WTC11 (cell line): ENCODE measurements at regions not wholly inside any gene's neighbourhood (a gene's known extent, or its start where the extent isn't known, plus 50 kb on each side); places are given as distances from the start of the nearest gene placed in this dataset.

Experiments
- ATAC-seq: fragments of 200-7000 bp; cut with Tn5 transposase; 2 replicates; pipeline ENCODE4 v1.10.0; 2021; ENCODE audit warnings: mild to moderate bottlenecking, moderate library complexity
- CTCF ChIA-PET: fragments of 300-600 bp; sonication (Branson Sonifier 250); formaldehyde crosslinking; loops from one replicate; lab custom pipeline; 2021; ENCODE audit warnings: antibody characterized with exemption; lab: Charles Lee
- POLR2A ChIA-PET: fragments of 350-600 bp; sonication (Branson Sonifier 250); formaldehyde crosslinking; loops from one replicate; lab custom pipeline; 2021; ENCODE audit warnings: antibody characterized with exemption; lab: Charles Lee
- DNase-seq: peaks from one replicate; pipeline ENCODE4 v3.0.0; 2021; ENCODE audit warnings: low spot score
- H3K27ac Mint-ChIP-seq: 2 replicates; pipeline ENCODE4 v1.8.0; 2021; ENCODE audit warnings: mixed read lengths
- H3K27me3 Mint-ChIP-seq: 2 replicates; pipeline ENCODE4 v1.8.0; 2021; ENCODE audit warnings: low read depth, mild to moderate bottlenecking, moderate library complexity, mixed read lengths
- H3K36me3 Mint-ChIP-seq: 2 replicates; pipeline ENCODE4 v1.8.0; 2021; ENCODE audit warnings: mixed read lengths
- H3K4me1 Mint-ChIP-seq: 2 replicates; pipeline ENCODE4 v1.8.0; 2022; ENCODE audit warnings: mixed read lengths
- H3K4me3 Mint-ChIP-seq: 2 replicates; pipeline ENCODE4 v1.8.0; 2021; ENCODE audit warnings: mild to moderate bottlenecking, moderate library complexity, mixed read lengths
- H3K9me3 Mint-ChIP-seq: 2 replicates; pipeline ENCODE4 v1.8.0; 2021; ENCODE audit warnings: mixed read lengths
- ATF6 ChIP-seq: sonication (generic); formaldehyde crosslinking; IDR thresholded peaks from 2 replicates; pipeline ENCODE4 v1.8.1; 2023; ENCODE audit warnings: mild to moderate bottlenecking, missing genetic modification reagents
- HMGA2 ChIP-seq: fragments of 250-450 bp; sonication (Bioruptor Pico); IDR thresholded peaks from 2 replicates; pipeline ENCODE4 v1.4.0; 2021; ENCODE audit warnings: mild to moderate bottlenecking, moderate library complexity
- IRF2 ChIP-seq: sonication (generic); formaldehyde crosslinking; IDR thresholded peaks from 2 replicates; pipeline ENCODE4 v1.8.0; 2022; ENCODE audit warnings: low read depth, missing genetic modification reagents, borderline replicate concordance
- MXD4 ChIP-seq: fragments of 250-450 bp; sonication (Bioruptor Pico); IDR thresholded peaks from 2 replicates; pipeline ENCODE4 v1.8.0; 2021; ENCODE audit warnings: mild to moderate bottlenecking, moderate library complexity, borderline replicate concordance
- NFYB ChIP-seq: sonication (generic); formaldehyde crosslinking; conservative IDR thresholded peaks from 2 replicates; pipeline ENCODE4 v1.8.0; 2022; ENCODE audit warnings: low read depth, missing genetic modification reagents
- NR2C2 ChIP-seq: sonication (generic); formaldehyde crosslinking; IDR thresholded peaks from 2 replicates; pipeline ENCODE4 v1.8.0; 2022; ENCODE audit warnings: mild to moderate bottlenecking, missing genetic modification reagents
- ZNF121 ChIP-seq: sonication (generic); formaldehyde crosslinking; IDR thresholded peaks from 2 replicates; pipeline ENCODE4 v1.8.0; 2023; ENCODE audit warnings: missing genetic modification reagents
- ZNF138 ChIP-seq: sonication (generic); formaldehyde crosslinking; conservative IDR thresholded peaks from 2 replicates; pipeline ENCODE4 v1.8.1; 2022; ENCODE audit warnings: mild to moderate bottlenecking, moderate library complexity, missing genetic modification reagents
- ZNF263 ChIP-seq: sonication (generic); formaldehyde crosslinking; IDR thresholded peaks from 2 replicates; pipeline ENCODE4 v1.8.1; 2022; ENCODE audit warnings: low read depth, mild to moderate bottlenecking, moderate library complexity, missing genetic modification reagents
- ZNF532 ChIP-seq: fragments of 250-450 bp; sonication (Bioruptor Pico); IDR thresholded peaks from 2 replicates; pipeline ENCODE4 v1.9.0; 2021; ENCODE audit warnings: mild to moderate bottlenecking, borderline replicate concordance
- TF ChIP-seq, protein P1 (sequence below): sonication (generic); formaldehyde crosslinking; IDR thresholded peaks from 2 replicates; pipeline ENCODE4 v1.8.1; 2023; ENCODE audit warnings: mild to moderate bottlenecking, missing genetic modification reagents, moderate library complexity
- TF ChIP-seq, protein P2 (sequence below): sonication (generic); formaldehyde crosslinking; IDR thresholded peaks from 2 replicates; pipeline ENCODE4 v1.8.1; 2022; ENCODE audit warnings: missing genetic modification reagents, borderline replicate concordance
- TF ChIP-seq, protein P3 (sequence below): sonication (generic); formaldehyde crosslinking; IDR thresholded peaks from 2 replicates; pipeline ENCODE4 v1.8.1; 2023; ENCODE audit warnings: mild to moderate bottlenecking, missing genetic modification reagents, borderline replicate concordance
- TF ChIP-seq, protein P4 (sequence below): sonication (generic); formaldehyde crosslinking; IDR thresholded peaks from 2 replicates; pipeline ENCODE4 v1.8.1; 2023; ENCODE audit warnings: mild to moderate bottlenecking, missing genetic modification reagents

DNA sequence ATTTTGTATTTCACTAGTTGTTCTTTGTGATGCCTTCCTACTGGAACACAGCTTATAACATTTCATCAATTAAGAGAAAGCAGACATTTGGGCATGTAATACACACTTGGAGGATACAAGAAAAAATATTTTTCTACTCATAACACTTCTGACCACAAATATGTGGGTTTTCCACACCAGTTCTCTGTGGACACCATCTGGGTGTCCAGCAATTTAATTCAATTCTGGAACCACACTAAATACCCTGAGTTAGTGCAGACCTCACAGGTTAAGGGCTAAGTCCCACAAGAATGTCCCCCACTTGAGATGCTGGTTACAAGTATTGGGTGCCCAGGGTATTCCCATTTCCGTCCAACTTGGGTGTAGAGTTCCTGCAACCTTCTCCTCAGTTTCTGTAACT, 91.1 kb upstream of the SKOR2 start:
- Mint-ChIP-seq H3K9me3 (0 out of 2 replicates have a peak, but pooled peaks cover 8% of the 10 kb centered on the region), H3K4me1 (no peaks in the 10 kb centered on the region), H3K36me3 (no peaks in the 10 kb centered on the region), H3K27me3 (no peaks in the 10 kb centered on the region; the same call in 1 of the 2 replicates)
- ChIA-PET CTCF (no interaction called here), POLR2A (no interaction called here)
- DNase-seq = no peak
- ATAC-seq = no peak
- TF ChIP-seq, protein P1, sequence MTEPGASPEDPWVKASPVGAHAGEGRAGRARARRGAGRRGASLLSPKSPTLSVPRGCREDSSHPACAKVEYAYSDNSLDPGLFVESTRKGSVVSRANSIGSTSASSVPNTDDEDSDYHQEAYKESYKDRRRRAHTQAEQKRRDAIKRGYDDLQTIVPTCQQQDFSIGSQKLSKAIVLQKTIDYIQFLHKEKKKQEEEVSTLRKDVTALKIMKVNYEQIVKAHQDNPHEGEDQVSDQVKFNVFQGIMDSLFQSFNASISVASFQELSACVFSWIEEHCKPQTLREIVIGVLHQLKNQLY (CRISPR knock-in tag) = no peak
- TF ChIP-seq ZNF532 (CRISPR knock-in tag) (no peak), ATF6 (CRISPR knock-in tag) (no peak), NR2C2 (CRISPR knock-in tag) (no peak), NFYB (CRISPR knock-in tag) (no peak), ZNF121 (CRISPR knock-in tag) (no peak), MXD4 (CRISPR knock-in tag) (no peak), ZNF263 (CRISPR knock-in tag) (no peak), HMGA2 (CRISPR knock-in tag) (no peak), IRF2 (CRISPR knock-in tag) (no peak), ZNF138 (CRISPR knock-in tag) (no peak)
- TF ChIP-seq, protein P2, sequence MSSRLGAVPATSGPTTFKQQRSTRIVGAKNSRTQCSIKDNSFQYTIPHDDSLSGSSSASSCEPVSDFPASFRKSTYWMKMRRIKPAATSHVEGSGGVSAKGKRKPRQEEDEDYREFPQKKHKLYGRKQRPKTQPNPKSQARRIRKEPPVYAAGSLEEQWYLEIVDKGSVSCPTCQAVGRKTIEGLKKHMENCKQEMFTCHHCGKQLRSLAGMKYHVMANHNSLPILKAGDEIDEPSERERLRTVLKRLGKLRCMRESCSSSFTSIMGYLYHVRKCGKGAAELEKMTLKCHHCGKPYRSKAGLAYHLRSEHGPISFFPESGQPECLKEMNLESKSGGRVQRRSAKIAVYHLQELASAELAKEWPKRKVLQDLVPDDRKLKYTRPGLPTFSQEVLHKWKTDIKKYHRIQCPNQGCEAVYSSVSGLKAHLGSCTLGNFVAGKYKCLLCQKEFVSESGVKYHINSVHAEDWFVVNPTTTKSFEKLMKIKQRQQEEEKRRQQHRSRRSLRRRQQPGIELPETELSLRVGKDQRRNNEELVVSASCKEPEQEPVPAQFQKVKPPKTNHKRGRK (CRISPR knock-in tag) = no peak
- TF ChIP-seq, protein P3, sequence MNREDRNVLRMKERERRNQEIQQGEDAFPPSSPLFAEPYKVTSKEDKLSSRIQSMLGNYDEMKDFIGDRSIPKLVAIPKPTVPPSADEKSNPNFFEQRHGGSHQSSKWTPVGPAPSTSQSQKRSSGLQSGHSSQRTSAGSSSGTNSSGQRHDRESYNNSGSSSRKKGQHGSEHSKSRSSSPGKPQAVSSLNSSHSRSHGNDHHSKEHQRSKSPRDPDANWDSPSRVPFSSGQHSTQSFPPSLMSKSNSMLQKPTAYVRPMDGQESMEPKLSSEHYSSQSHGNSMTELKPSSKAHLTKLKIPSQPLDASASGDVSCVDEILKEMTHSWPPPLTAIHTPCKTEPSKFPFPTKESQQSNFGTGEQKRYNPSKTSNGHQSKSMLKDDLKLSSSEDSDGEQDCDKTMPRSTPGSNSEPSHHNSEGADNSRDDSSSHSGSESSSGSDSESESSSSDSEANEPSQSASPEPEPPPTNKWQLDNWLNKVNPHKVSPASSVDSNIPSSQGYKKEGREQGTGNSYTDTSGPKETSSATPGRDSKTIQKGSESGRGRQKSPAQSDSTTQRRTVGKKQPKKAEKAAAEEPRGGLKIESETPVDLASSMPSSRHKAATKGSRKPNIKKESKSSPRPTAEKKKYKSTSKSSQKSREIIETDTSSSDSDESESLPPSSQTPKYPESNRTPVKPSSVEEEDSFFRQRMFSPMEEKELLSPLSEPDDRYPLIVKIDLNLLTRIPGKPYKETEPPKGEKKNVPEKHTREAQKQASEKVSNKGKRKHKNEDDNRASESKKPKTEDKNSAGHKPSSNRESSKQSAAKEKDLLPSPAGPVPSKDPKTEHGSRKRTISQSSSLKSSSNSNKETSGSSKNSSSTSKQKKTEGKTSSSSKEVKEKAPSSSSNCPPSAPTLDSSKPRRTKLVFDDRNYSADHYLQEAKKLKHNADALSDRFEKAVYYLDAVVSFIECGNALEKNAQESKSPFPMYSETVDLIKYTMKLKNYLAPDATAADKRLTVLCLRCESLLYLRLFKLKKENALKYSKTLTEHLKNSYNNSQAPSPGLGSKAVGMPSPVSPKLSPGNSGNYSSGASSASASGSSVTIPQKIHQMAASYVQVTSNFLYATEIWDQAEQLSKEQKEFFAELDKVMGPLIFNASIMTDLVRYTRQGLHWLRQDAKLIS = no peak
- TF ChIP-seq, protein P4, sequence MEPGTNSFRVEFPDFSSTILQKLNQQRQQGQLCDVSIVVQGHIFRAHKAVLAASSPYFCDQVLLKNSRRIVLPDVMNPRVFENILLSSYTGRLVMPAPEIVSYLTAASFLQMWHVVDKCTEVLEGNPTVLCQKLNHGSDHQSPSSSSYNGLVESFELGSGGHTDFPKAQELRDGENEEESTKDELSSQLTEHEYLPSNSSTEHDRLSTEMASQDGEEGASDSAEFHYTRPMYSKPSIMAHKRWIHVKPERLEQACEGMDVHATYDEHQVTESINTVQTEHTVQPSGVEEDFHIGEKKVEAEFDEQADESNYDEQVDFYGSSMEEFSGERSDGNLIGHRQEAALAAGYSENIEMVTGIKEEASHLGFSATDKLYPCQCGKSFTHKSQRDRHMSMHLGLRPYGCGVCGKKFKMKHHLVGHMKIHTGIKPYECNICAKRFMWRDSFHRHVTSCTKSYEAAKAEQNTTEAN = no peak
- TF ChIP-seq, all 79 proteins: peak for 0
- H3K4me3 Mint-ChIP-seq = no peak overlapping the region
- H3K27ac Mint-ChIP-seq = no peak overlapping the region
